Glomerular visceral epithelial cell (primary cell): ENCODE measurements at regions not wholly inside any gene's neighbourhood (a gene's known extent, or its start where the extent isn't known, plus 50 kb on each side); places are given as distances from the start of the nearest gene placed in this dataset.
A peak's percentile ranks its signal among the peaks of the same experiment; 100 is the strongest.
"Not testable (repeated sequence)": the region's sequence is repeated elsewhere in the genome, so short reads cannot be mapped to it uniquely, and the experiment has no call there.

Source experiments
- DNase-seq: peaks from one replicate; pipeline ENCODE4 v3.0.0-alpha.2; 2016; ENCODE audit errors: extremely low spot score

- DNase-seq, result peak; percentile 85
Measured at GRCh38 chr4:13984991-13985800, 357.7 kb upstream of the BOD1L1 start.

DNA sequence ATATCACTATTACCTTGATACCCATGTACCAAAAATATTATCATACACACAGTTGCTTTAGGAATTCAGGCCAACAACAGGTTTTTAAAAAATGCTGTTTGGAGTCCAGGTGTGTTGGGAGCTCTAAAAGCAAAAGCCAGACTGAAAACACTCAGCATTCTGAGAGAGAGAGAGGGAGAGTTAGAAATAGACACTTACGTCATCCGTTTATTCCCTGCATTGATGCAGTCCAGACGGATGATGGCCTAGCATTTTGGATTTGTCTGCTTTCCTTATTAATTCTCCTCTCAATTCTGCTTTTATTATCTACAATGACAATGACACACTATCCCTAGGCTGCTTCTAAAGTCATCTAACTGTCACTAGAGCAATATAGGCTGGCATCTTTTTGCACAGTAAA is 358.3 kb upstream of the BOD1L1 start:
- DNase-seq, result no peak

- no peak for DNase-seq
Measured at GRCh38 chr4:13986548-13986947, 359.0 kb upstream of the BOD1L1 start.

DNA sequence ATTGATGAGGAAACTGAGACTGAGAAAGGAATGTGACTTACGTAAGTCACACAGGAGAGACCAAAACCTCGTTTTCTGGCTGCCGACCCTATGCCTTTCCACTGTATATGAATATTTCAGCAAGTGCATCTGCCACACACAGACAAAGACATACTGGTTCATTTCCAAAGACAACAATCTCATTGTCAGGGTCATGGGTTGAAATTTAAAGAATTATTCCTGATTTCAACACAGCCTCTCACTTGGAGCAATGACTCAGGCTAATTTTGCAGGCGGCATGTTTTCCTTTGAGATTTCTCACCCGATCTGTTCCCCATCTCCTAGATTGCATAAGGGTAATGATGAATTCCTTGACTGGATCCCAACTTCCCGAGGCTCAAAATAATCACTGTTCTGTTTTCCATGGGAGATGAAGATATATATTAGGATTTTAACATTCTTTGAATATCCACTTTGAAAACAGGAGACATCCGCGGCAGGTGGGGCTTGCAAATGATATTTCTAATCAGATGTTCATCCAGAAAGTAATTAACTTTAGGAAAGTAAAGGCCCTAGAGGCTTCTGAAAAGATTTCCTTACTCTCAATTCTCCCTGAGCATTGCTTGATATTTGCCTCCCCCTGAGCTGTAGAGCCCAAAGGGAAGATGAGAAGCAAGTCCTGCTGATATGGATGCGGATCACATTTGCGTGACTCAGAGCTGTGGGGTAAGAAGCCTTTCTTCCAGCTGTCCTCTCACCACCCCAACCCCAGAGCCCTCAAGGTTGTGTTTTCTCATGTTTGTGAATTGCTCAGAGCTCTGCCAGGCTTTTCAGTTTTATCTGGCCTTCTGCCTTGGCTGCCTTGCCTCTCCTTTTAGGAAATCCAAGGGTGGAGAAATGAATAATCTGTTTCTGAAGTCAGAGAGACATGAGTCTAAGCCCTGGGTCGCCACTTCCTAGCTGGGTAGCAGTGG is 361.1 kb upstream of the BOD1L1 start:
- peak; percentile 84 for DNase-seq

DNA sequence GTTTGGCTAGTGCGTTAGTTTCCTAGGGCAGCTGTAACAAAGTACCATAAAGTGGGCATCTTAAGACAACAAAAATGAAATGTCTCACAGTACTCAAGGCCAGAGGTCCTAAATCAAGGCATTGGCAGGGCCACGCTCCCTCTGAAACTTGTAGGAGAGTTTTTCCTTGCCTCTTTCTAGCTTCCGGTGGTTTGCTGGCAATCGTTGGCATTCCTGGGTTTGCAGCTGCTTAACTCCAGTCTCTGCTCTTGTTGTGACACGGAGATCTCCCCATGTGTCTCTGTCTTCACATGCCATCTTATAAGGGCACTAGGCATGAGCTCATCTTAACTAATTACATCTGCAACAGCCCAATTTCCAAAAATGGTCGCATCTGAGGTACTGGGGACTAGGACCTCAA is 362.0 kb upstream of the BOD1L1 start:
- DNase-seq, result peak; percentile 40

DNA sequence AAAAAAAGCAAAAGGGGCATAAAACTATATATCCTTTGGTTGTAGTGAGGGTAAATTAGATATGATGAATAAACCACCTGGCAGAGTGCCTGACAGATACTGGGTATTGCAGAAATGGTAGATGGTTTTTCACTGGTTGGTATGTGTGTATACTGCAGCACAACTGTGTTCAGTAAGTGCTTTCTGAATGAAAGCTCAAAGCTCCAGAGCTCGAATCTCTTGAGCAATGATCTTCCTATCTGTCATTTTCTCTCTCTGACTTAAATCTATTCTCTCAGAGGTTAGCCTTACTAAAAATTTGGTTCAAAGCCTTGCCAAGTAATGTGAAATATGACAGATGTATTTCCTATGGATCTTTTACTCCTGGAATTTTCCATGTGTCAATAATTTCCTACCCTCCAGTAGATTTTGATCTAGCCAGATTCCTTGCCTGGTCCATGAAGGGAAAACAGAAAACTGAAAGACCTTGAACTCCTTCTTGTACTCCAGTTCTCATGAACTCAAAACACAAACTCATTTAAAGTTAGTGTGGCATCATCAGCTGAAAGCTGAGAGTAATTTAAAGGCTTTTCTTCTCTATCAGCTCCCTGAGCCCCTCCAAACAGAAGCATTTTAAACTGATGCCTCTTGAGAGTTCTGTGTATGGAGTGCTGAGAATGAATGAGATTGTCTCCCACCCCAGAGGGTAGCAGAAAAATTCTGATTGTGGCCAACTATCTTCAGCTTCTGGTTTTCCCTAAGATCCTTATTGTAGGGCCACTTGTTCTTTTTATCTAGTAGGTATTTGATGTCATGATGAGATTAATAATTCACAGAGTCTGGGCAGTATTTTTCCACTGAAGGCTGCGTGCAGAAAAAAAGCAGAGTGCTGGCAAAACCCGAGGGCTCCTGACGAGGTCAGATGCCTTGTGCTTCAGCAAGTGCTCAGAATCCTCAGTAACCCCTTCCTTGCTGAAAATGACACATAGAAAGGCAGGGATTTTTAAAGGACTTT is 363.4 kb upstream of the BOD1L1 start:
- DNase-seq, result peak; percentile 88

DNA sequence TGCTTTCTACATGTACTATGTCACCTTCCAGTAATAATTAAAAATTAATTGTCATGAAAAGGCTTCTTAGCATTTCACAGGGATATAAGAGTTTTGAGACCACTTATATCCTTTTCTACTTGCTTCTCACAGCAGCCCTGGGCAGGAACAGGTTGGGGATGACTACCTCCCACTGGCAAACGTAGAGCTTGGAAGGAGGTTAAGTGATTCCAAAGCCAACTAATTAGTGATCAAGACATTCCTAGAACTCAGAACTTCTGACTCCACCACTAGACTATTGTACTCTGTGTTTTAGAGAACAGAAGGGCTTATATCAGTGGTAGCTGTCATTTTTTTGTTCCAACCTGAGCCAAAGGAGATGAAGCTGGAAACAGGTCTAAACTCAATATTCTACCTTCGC is 364.5 kb upstream of the BOD1L1 start:
- no peak for DNase-seq

GRCh38 chr4:13992975-13993520 is 365.5 kb upstream of the BOD1L1 start:
- no peak for DNase-seq

DNA sequence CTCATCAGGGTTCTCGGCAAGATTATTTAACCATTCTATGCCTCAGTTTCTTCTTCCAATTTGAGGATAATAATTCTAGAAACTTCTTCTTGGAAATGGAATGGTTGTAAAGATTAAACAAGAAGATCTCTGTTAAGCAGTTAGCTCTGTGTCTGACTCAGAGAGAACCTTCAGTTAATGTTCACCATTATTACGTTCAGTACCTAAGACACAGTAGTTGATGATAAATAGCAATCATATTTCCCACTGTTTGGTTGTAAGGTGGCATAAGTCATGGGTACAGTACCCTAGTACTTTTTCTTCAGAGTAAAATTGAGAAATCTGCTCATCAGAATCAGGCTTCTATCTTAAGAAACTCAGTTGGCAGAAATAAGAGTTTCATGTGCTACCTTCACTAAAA is 366.5 kb upstream of the BOD1L1 start:
- DNase-seq, result peak; percentile 21

DNA sequence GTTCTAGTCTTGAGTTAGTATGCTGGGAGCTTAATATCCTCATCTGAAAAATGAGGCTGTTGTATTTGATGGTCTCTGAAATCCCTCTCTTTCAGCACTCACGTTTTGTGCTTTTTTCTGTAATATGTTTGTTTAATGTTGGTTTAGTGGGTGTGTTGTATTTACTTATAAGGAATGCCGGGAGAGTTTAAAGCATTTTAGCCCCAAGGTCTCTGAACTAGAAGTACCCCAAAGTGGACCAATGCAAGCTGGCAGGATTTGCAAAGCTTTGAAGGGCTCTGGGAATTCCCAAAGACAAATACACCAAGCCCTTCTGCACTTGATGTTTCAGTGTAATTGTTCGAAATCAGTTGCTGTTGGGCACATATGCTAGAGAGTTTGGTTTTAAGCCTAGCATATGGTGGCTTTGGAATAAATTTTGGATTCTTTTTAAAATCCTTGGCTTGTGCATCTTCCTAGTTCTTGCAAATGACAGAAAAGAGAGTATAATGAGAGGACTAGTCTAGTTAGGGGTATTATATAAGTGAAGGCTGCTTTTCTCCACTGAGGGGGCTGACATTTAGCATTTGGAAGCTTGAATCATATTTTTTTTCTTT is 371.4 kb upstream of the BOD1L1 start:
- no peak for DNase-seq

DNA sequence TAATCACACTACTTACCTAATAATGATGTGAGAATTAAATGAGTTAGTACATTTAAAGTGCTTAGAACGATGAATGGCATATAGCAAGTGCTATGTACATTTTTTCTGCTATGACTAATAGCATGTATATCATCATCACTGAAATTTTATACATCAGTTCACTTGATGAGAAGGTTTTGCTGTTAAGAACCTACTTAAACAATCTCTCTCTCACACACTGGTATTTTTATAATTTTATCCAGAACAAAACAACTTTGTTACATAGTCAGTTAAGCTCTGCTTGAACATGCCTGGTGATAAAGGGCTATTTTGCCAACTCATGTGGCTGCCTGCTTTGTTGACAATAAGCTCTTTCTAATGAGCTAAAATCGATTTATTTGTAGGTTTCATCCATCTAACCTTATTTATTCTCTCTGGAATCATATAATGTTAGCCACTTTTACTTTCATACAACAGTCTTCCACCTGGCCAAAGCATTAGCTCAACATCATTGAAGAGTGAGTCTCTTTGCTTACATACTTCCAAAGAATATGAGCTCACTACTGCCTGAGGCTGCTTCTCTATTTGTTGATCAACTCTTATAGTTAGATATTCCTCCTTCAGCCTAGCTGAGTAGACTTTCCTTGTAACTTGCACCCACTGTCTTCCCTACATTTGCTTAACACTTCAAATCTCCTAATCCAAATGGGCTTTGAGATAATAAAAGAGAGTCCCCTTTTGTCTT is 372.7 kb upstream of the BOD1L1 start:
- no peak for DNase-seq

DNA sequence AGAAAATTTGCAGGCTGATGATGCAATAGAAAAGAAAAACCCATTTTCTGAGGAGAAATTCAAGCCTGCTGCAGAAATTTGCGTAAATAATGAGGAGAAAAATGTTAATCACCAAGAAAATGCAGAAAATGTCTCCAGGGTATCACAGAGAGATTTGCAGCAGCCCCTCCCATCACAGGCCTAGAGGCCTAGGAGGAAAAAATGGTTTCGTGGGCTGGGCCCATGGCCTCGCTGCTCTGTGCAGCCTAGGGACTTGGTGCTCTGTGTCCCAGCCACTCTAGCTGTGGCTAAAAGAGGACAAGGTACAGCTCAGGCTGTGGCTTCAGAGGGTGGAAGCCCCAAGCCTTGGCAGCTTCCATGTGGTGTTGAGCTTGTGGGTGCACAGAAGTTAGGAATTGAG is 374.8 kb upstream of the BOD1L1 start:
- not testable (repeated sequence) for DNase-seq

DNA sequence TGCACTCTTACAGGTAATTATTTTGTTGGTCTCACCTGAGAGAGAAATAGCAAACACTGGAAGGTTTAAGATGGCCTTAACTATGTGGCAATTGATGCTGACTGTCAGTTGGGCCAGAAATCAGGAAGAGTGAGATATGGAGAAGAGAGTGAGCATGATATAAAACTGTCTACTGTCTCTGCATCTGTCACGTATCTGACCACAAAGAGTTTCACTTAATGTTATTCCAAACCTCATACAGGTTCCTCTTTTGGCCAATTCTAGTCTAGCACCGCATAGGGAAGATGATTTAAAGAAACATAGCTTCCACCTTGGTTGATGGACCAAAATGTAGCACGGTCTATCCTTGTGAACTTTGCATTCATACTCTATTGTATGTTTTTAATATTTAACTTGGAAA is 381.0 kb upstream of the BOD1L1 start:
- DNase-seq, result no peak

DNA sequence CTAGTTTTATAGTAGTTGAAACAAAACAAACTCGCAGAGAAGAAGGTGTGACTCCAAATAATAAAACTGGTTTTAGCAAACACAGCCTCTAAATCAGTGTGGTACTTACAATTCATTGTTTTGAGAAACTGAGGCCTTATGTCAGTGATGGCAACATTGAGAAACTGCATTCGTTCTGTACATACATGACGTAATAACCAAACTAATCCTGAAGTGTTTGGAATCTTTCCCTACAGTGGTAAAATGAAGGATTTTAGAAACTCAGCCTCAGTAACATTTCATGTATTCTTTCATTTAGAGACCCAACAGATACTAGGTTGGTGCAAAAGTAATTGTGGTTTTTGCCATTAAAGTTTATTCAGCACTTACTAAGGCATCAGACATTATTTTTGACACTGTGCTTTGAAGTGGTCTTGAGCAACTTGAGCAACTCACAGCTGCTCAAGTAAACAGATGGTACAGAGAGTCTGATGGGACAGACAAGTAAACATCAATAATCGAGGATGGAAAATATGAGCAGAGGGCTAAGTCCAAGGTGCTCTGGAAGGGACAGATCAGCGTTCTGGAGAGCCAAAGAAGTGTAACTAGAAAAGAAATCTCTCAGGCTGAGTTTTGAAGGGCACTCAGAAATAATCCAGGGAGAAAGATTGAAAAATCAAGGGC is 390.8 kb upstream of the BOD1L1 start:
- no peak for DNase-seq

- peak; percentile 10 for DNase-seq
Measured at GRCh38 chr4:14022456-14022855, 394.9 kb upstream of the BOD1L1 start.

DNA sequence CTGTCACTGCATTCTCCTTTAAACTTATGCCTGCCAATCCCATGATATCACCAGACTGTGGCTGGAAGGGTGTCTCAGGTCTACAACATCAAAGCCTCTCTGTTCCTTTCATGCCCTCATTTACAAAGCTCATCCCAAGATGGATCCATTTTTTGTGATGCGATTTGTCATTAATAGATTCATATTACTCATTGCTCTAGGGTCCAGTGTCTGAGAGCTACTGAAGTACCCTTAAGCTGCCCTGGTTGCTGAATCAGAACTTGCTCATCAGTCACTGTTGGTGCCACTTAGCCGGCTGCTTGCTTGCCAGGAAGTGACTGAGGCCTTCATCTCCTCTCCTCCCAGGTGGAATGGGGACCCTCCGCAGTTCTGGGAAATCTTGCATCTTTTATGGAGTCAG is 395.5 kb upstream of the BOD1L1 start:
- peak; percentile 16 for DNase-seq

GRCh38 chr4:14023896-14024295 is 396.4 kb upstream of the BOD1L1 start:
- no peak for DNase-seq

GRCh38 chr4:14025111-14025510 is 397.6 kb upstream of the BOD1L1 start:
- DNase-seq, result no peak

- no peak for DNase-seq
Measured at GRCh38 chr4:14025891-14026290, 398.4 kb upstream of the BOD1L1 start.

DNA sequence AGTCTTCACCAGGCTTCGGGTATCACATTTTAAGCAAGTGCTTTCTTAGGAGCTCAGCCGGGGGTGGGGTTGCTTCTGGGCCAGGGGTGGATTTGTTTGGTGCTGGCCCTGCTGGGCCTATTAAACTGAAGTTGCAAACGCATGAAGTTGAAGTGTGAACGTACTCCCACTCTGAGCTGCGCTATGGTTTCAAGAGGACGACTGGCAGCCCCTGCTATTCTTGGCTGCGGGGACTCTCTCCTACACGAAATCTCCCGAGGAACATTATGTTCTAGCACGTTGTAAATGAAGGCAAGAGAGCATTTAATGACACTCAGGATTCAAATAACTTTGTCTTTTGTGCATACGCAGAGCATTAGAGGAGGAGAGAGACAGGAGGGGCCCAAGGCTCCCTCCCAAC is 401.3 kb upstream of the BOD1L1 start:
- DNase-seq, result no peak
